ENCODE measurements at regions not wholly inside any gene's neighbourhood (a gene's known extent, or its start where the extent isn't known, plus 50 kb on each side); places are given as distances from the start of the nearest gene placed in this dataset.
"Not testable (repeated sequence)": the region's sequence is repeated elsewhere in the genome, so short reads cannot be mapped to it uniquely, and the experiment has no call there.

- no peaks in the 10 kb centered on the region for H3K36me3 ChIP-seq (ENCODE audit: control insufficient read depth in 2 of 2, insufficient read depth in 2 of 2, low read length in 1 of 2)
- H3K27ac ChIP-seq (ENCODE audit: low read depth in 1 of 2, low read length in 1 of 2): no peak overlapping the region
- H3K27me3 ChIP-seq (ENCODE audit: control insufficient read depth in 2 of 2, insufficient read depth in 1 of 2, low read length in 1 of 2): no peaks in the 10 kb centered on the region
- H3K4me1 ChIP-seq (ENCODE audit: control insufficient read depth in 2 of 2, insufficient read depth in 2 of 2, low read length in 2 of 2): no peaks in the 10 kb centered on the region
- H3K9me3 ChIP-seq (ENCODE audit: control insufficient read depth in 2 of 2, insufficient read depth in 1 of 2, low read length in 1 of 2): no peaks in the 10 kb centered on the region
- 96% methylated on average over 6 of the region's 6 CpGs for WGBS
- DNase-seq (ENCODE audit: low read depth in 6 of 9, low spot score in 9 of 9): no peak
- no peak overlapping the region for H3K4me3 ChIP-seq (ENCODE audit: low read length in 2 of 2)
Measured at GRCh38 chr3:30527186-30527585, 79.2 kb upstream of the TGFBR2 start.

- no peaks in the 10 kb centered on the region for H3K36me3 ChIP-seq (ENCODE audit: control insufficient read depth in 2 of 2, insufficient read depth in 2 of 2, low read length in 1 of 2)
- no peak for DNase-seq (ENCODE audit: low read depth in 6 of 9, low spot score in 9 of 9)
- WGBS: 95% methylated on average over 3 of the region's 3 CpGs
- no peak overlapping the region for H3K27ac ChIP-seq (ENCODE audit: low read depth in 1 of 2, low read length in 1 of 2)
- no peaks in the 10 kb centered on the region for H3K27me3 ChIP-seq (ENCODE audit: control insufficient read depth in 2 of 2, insufficient read depth in 1 of 2, low read length in 1 of 2)
- H3K9me3 ChIP-seq (ENCODE audit: control insufficient read depth in 2 of 2, insufficient read depth in 1 of 2, low read length in 1 of 2): no peaks in the 10 kb centered on the region
- H3K4me3 ChIP-seq (ENCODE audit: low read length in 2 of 2): no peak overlapping the region
- no peaks in the 10 kb centered on the region for H3K4me1 ChIP-seq (ENCODE audit: control insufficient read depth in 2 of 2, insufficient read depth in 2 of 2, low read length in 2 of 2)
Measured at GRCh38 chr3:30527720-30528119, 78.7 kb upstream of the TGFBR2 start.

- no peak for DNase-seq (ENCODE audit: low read depth in 6 of 9, low spot score in 9 of 9)
- no peaks in the 10 kb centered on the region for H3K9me3 ChIP-seq (ENCODE audit: control insufficient read depth in 2 of 2, insufficient read depth in 1 of 2, low read length in 1 of 2)
- no peaks in the 10 kb centered on the region for H3K27me3 ChIP-seq (ENCODE audit: control insufficient read depth in 2 of 2, insufficient read depth in 1 of 2, low read length in 1 of 2)
- WGBS: 97% methylated on average over 1 of the region's 1 CpG
- H3K36me3 ChIP-seq (ENCODE audit: control insufficient read depth in 2 of 2, insufficient read depth in 2 of 2, low read length in 1 of 2): no peaks in the 10 kb centered on the region
- H3K4me1 ChIP-seq (ENCODE audit: control insufficient read depth in 2 of 2, insufficient read depth in 2 of 2, low read length in 2 of 2): no peaks in the 10 kb centered on the region
- no peak overlapping the region for H3K4me3 ChIP-seq (ENCODE audit: low read length in 2 of 2)
- H3K27ac ChIP-seq (ENCODE audit: low read depth in 1 of 2, low read length in 1 of 2): no peak overlapping the region
Measured at GRCh38 chr3:30530084-30530483, 76.3 kb upstream of the TGFBR2 start.

- H3K27me3 ChIP-seq (ENCODE audit: control insufficient read depth in 2 of 2, insufficient read depth in 1 of 2, low read length in 1 of 2): no peaks in the 10 kb centered on the region
- no peaks in the 10 kb centered on the region for H3K9me3 ChIP-seq (ENCODE audit: control insufficient read depth in 2 of 2, insufficient read depth in 1 of 2, low read length in 1 of 2)
- no peak overlapping the region for H3K4me3 ChIP-seq (ENCODE audit: low read length in 2 of 2)
- DNase-seq (ENCODE audit: low read depth in 6 of 9, low spot score in 9 of 9): no peak
- WGBS: 97% methylated on average over 3 of the region's 3 CpGs
- H3K36me3 ChIP-seq (ENCODE audit: control insufficient read depth in 2 of 2, insufficient read depth in 2 of 2, low read length in 1 of 2): no peaks in the 10 kb centered on the region
- no peak overlapping the region for H3K27ac ChIP-seq (ENCODE audit: low read depth in 1 of 2, low read length in 1 of 2)
- H3K4me1 ChIP-seq (ENCODE audit: control insufficient read depth in 2 of 2, insufficient read depth in 2 of 2, low read length in 2 of 2): no peaks in the 10 kb centered on the region
Measured at GRCh38 chr3:30531017-30531570, 75.3 kb upstream of the TGFBR2 start.

- no peaks in the 10 kb centered on the region for H3K27me3 ChIP-seq (ENCODE audit: control insufficient read depth in 2 of 2, insufficient read depth in 1 of 2, low read length in 1 of 2)
- H3K36me3 ChIP-seq (ENCODE audit: control insufficient read depth in 2 of 2, insufficient read depth in 2 of 2, low read length in 1 of 2): no peaks in the 10 kb centered on the region
- WGBS: over 99% methylated on average over 1 of the region's 1 CpG
- H3K27ac ChIP-seq (ENCODE audit: low read depth in 1 of 2, low read length in 1 of 2): no peak overlapping the region
- no peak for DNase-seq (ENCODE audit: low read depth in 6 of 9, low spot score in 9 of 9)
- no peak overlapping the region for H3K4me3 ChIP-seq (ENCODE audit: low read length in 2 of 2)
- H3K9me3 ChIP-seq (ENCODE audit: control insufficient read depth in 2 of 2, insufficient read depth in 1 of 2, low read length in 1 of 2): no peaks in the 10 kb centered on the region
- no peaks in the 10 kb centered on the region for H3K4me1 ChIP-seq (ENCODE audit: control insufficient read depth in 2 of 2, insufficient read depth in 2 of 2, low read length in 2 of 2)
Measured at GRCh38 chr3:30535525-30535924, 70.9 kb upstream of the TGFBR2 start.

- Histone ChIP-seq H3K4me1 (ENCODE audit: control insufficient read depth in 2 of 2, insufficient read depth in 2 of 2, low read length in 2 of 2) (no peaks in the 10 kb centered on the region), H3K9me3 (ENCODE audit: control insufficient read depth in 2 of 2, insufficient read depth in 1 of 2, low read length in 1 of 2) (no peaks in the 10 kb centered on the region), H3K27me3 (ENCODE audit: control insufficient read depth in 2 of 2, insufficient read depth in 1 of 2, low read length in 1 of 2) (no peaks in the 10 kb centered on the region), H3K36me3 (ENCODE audit: control insufficient read depth in 2 of 2, insufficient read depth in 2 of 2, low read length in 1 of 2) (no peaks in the 10 kb centered on the region), H3K4me3 (ENCODE audit: low read length in 2 of 2) (no peak overlapping the region), H3K27ac (ENCODE audit: low read depth in 1 of 2, low read length in 1 of 2) (no peak overlapping the region)
- 89% methylated on average over 1 of the region's 1 CpG for WGBS
- DNase-seq (ENCODE audit: low read depth in 6 of 9, low spot score in 9 of 9): no peak
Measured at GRCh38 chr3:30538791-30539190, 67.6 kb upstream of the TGFBR2 start.

GRCh38 chr3:30539206-30539605 lies 67.2 kb upstream of the TGFBR2 start:
- Histone ChIP-seq H3K9me3 (ENCODE audit: control insufficient read depth in 2 of 2, insufficient read depth in 1 of 2, low read length in 1 of 2) (no peaks in the 10 kb centered on the region), H3K4me1 (ENCODE audit: control insufficient read depth in 2 of 2, insufficient read depth in 2 of 2, low read length in 2 of 2) (no peaks in the 10 kb centered on the region), H3K36me3 (ENCODE audit: control insufficient read depth in 2 of 2, insufficient read depth in 2 of 2, low read length in 1 of 2) (no peaks in the 10 kb centered on the region), H3K4me3 (ENCODE audit: low read length in 2 of 2) (no peak overlapping the region), H3K27me3 (ENCODE audit: control insufficient read depth in 2 of 2, insufficient read depth in 1 of 2, low read length in 1 of 2) (no peaks in the 10 kb centered on the region), H3K27ac (ENCODE audit: low read depth in 1 of 2, low read length in 1 of 2) (no peak overlapping the region)
- 94% methylated on average over 4 of the region's 4 CpGs for WGBS
- DNase-seq (ENCODE audit: low read depth in 6 of 9, low spot score in 9 of 9): no peak

- no peak overlapping the region for H3K4me3 ChIP-seq (ENCODE audit: low read length in 2 of 2)
- WGBS: 97% methylated on average over 1 of the region's 1 CpG
- no peaks in the 10 kb centered on the region for H3K36me3 ChIP-seq (ENCODE audit: control insufficient read depth in 2 of 2, insufficient read depth in 2 of 2, low read length in 1 of 2)
- no peaks in the 10 kb centered on the region for H3K9me3 ChIP-seq (ENCODE audit: control insufficient read depth in 2 of 2, insufficient read depth in 1 of 2, low read length in 1 of 2)
- H3K4me1 ChIP-seq (ENCODE audit: control insufficient read depth in 2 of 2, insufficient read depth in 2 of 2, low read length in 2 of 2): no peaks in the 10 kb centered on the region
- DNase-seq (ENCODE audit: low read depth in 6 of 9, low spot score in 9 of 9): no peak
- H3K27me3 ChIP-seq (ENCODE audit: control insufficient read depth in 2 of 2, insufficient read depth in 1 of 2, low read length in 1 of 2): no peaks in the 10 kb centered on the region
- H3K27ac ChIP-seq (ENCODE audit: low read depth in 1 of 2, low read length in 1 of 2): no peak overlapping the region
Measured at GRCh38 chr3:30539772-30540171, 66.6 kb upstream of the TGFBR2 start.

GRCh38 chr3:30541156-30541555 lies 65.2 kb upstream of the TGFBR2 start:
- not testable (repeated sequence) for H3K4me3 ChIP-seq (ENCODE audit: low read length in 2 of 2); H3K27ac ChIP-seq (ENCODE audit: low read depth in 1 of 2, low read length in 1 of 2); DNase-seq (ENCODE audit: low read depth in 6 of 9, low spot score in 9 of 9); H3K9me3 ChIP-seq (ENCODE audit: control insufficient read depth in 2 of 2, insufficient read depth in 1 of 2, low read length in 1 of 2); H3K36me3 ChIP-seq (ENCODE audit: control insufficient read depth in 2 of 2, insufficient read depth in 2 of 2, low read length in 1 of 2); H3K4me1 ChIP-seq (ENCODE audit: control insufficient read depth in 2 of 2, insufficient read depth in 2 of 2, low read length in 2 of 2); H3K27me3 ChIP-seq (ENCODE audit: control insufficient read depth in 2 of 2, insufficient read depth in 1 of 2, low read length in 1 of 2)

- H3K4me3 ChIP-seq (ENCODE audit: low read length in 2 of 2): no peak overlapping the region
- no peaks in the 10 kb centered on the region for H3K9me3 ChIP-seq (ENCODE audit: control insufficient read depth in 2 of 2, insufficient read depth in 1 of 2, low read length in 1 of 2)
- no peaks in the 10 kb centered on the region for H3K36me3 ChIP-seq (ENCODE audit: control insufficient read depth in 2 of 2, insufficient read depth in 2 of 2, low read length in 1 of 2)
- H3K4me1 ChIP-seq (ENCODE audit: control insufficient read depth in 2 of 2, insufficient read depth in 2 of 2, low read length in 2 of 2): no peaks in the 10 kb centered on the region
- no peak overlapping the region for H3K27ac ChIP-seq (ENCODE audit: low read depth in 1 of 2, low read length in 1 of 2)
- 97% methylated on average over 8 of the region's 8 CpGs for WGBS
- DNase-seq (ENCODE audit: low read depth in 6 of 9, low spot score in 9 of 9): no peak
- H3K27me3 ChIP-seq (ENCODE audit: control insufficient read depth in 2 of 2, insufficient read depth in 1 of 2, low read length in 1 of 2): no peaks in the 10 kb centered on the region
Measured at GRCh38 chr3:30542897-30543296, 63.5 kb upstream of the TGFBR2 start.

Measured in thymus (tissue), 11 donors.